ENCODE measurements at regions not wholly inside any gene's neighbourhood (a gene's known extent, or its start where the extent isn't known, plus 50 kb on each side); places are given as distances from the start of the nearest gene placed in this dataset.

DNA sequence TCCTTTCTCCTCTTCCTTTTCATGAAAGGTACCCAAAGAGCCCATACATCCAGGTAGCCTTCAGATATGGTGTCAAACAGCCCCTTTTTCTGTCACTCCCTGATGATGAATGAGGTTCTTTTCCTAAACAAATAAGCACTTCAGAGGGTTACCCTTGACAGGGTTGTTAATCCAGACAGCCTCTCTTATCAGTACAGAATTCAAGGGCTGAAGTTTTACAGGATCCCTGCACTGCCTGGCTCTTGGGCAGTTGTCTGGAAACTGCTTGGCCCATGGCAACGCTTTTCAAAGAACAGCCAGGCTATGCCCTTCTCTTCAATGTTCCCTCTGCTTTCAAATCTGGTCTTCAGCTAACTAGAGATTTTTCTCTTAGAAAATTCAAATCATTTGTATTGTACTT lies 352.6 kb upstream of the FAM241A start:
- DNase-seq (ENCODE audit: low read depth) = no peak
- TF ChIP-seq, protein P1, sequence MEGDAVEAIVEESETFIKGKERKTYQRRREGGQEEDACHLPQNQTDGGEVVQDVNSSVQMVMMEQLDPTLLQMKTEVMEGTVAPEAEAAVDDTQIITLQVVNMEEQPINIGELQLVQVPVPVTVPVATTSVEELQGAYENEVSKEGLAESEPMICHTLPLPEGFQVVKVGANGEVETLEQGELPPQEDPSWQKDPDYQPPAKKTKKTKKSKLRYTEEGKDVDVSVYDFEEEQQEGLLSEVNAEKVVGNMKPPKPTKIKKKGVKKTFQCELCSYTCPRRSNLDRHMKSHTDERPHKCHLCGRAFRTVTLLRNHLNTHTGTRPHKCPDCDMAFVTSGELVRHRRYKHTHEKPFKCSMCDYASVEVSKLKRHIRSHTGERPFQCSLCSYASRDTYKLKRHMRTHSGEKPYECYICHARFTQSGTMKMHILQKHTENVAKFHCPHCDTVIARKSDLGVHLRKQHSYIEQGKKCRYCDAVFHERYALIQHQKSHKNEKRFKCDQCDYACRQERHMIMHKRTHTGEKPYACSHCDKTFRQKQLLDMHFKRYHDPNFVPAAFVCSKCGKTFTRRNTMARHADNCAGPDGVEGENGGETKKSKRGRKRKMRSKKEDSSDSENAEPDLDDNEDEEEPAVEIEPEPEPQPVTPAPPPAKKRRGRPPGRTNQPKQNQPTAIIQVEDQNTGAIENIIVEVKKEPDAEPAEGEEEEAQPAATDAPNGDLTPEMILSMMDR (conservative IDR thresholded peaks at IDR 0.05; ENCODE audit: control insufficient read depth, insufficient read depth, low read depth, low read length) = no peak

DNA sequence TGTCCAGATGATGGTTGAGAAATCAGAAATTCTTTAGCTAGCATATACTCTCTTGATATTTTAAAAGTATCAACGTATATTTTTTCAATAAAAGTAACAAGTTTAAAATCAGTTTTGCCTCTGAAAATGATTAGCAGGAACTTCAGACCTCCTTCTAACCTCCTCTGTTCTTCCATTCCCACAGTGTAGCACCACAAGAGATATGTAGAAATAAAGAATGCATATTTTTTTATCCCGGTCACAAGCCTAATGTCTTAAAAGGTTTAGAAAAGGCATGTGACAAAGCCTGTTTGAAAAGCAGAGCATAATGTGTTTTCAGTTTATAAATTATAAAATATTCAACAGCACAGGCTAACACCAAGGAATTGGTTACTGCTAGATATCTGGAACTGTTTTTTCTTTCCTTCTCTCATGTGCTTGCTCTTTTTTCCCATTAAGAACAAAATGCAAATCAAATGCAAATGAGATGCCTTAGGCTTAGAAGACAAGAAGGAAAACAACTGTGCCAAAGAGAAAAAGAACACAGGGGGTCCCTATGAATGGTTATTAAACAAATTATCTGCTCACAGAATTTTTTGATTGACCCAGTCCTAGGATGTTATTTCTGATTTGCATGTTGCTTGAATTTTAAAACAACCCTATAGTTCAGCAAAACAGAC lies 351.7 kb upstream of the FAM241A start:
- H3K4me3 ChIP-seq (ENCODE audit: control insufficient read depth, low read depth, low read length) = no peak overlapping the region
- no peak for DNase-seq (ENCODE audit: low read depth)
- TF ChIP-seq, protein P1 (conservative IDR thresholded peaks at IDR 0.05; ENCODE audit: control insufficient read depth, insufficient read depth, low read depth, low read length) = no peak

More for the DNA sequence above, 352.6 kb upstream of the FAM241A start:
- no peak overlapping the region for H3K4me3 ChIP-seq (ENCODE audit: control insufficient read depth, low read depth, low read length)

DNA sequence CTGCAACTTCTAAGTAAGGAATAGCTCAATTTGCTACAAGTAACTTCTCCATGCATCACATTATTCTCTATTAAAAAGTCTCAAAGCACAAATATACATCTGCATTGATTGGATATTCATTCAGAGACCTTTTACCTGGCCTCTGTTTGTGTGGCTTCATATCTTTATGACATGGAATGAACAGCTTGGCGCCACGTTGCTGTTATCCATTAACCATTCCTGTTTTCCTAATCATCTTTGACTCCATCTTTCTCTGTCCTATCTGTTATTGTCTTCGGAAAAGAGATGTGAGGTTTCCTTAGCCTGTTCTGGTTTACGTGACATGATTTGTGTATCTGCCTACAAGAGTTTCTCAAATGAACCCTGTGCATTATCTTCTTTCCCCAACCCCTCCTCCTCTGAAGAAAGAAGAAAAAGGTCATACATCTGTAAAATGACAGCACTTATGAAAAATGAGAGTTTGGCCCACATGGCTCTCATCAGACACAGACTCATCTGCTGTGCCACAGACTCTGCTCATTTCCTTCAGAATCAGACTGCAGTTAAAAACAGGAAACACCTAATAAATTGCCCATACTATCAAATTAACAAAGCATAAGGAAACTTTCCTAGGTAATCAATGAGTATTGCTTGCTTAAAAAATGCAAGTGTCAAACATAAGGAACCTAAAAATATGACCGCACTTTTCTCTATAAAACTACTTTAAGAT lies 347.6 kb upstream of the FAM241A start:
- DNase-seq (ENCODE audit: low read depth) = no peak
- no peak overlapping the region for H3K4me3 ChIP-seq (ENCODE audit: control insufficient read depth, low read depth, low read length)
- TF ChIP-seq, protein P1 (conservative IDR thresholded peaks at IDR 0.05; ENCODE audit: control insufficient read depth, insufficient read depth, low read depth, low read length) = no peak

DNA sequence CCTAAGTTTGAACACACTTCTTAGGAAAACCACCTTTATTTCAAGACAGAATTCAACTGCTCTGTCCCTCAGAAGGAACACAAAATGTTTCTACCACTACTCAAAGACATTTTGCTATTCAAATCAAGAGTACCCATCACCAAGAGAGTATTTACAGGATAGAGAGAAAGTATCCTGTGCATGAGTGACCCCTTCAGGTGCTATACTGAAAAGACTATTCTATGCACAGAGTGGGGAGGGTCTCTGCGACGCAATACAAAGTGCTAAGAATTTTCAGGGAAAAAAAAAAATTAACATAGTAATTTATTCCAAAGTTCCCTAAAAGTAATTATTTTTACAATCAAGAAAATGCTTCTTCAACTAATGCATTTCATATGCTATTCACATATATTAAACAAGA lies 346.4 kb upstream of the FAM241A start:
- DNase-seq (ENCODE audit: low read depth) = no peak
- TF ChIP-seq, protein P1 (conservative IDR thresholded peaks at IDR 0.05; ENCODE audit: control insufficient read depth, insufficient read depth, low read depth, low read length) = peak; percentile 15
- H3K4me3 ChIP-seq (ENCODE audit: control insufficient read depth, low read depth, low read length) = no peak overlapping the region

DNA sequence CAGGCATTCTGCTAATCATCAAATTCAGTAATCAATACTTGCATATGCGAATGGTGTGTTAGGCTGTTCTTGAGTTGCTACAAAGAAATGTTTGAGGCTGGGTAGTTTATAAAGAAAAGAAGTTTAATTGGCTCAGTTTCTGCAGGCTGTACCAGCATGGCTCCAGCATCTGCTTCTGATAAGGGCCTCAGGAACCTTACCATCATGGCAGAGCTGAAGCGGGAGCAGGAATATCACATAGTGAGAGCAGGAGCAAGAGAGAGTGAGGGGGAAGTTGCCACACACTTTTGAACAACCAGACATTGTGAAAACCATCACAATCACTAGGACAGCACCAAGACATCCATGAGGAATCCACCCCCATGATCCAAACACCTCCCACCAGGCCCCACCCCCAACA lies 344.7 kb upstream of the FAM241A start:
- TF ChIP-seq, protein P1 (conservative IDR thresholded peaks at IDR 0.05; ENCODE audit: control insufficient read depth, insufficient read depth, low read depth, low read length) = no peak
- no peak overlapping the region for H3K4me3 ChIP-seq (ENCODE audit: control insufficient read depth, low read depth, low read length)
- DNase-seq (ENCODE audit: low read depth) = no peak

DNA sequence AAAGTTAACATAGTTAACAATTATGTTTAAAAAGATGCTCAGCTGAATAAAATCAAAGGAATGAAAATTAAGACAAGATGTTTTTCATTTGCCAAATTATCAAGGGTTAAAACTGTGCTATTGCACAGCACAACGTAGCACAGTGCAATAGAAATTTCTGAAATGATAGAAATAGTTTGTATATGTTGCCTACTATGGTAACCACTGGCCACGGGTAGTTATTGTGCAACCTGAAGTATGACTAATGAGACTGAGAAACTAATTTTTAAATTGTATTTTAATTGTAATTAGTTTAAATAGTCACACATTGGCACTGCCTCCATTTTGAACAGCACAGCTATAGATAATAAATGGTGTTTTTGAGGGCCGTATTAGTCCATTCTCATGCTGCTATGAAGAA lies 343.1 kb upstream of the FAM241A start:
- no peak overlapping the region for H3K4me3 ChIP-seq (ENCODE audit: control insufficient read depth, low read depth, low read length)
- DNase-seq (ENCODE audit: low read depth) = peak; percentile 43
- TF ChIP-seq, protein P1 (conservative IDR thresholded peaks at IDR 0.05; ENCODE audit: control insufficient read depth, insufficient read depth, low read depth, low read length) = no peak

Data from fibroblast of mammary gland (primary cell).